8988T (cell line): ENCODE measurements at regions not wholly inside any gene's neighbourhood (a gene's known extent, or its start where the extent isn't known, plus 50 kb on each side); places are given as distances from the start of the nearest gene placed in this dataset.

ENCODE experiments used
- DNase-seq: peaks from one replicate; pipeline ENCODE4 v3.0.0; 2011

DNA sequence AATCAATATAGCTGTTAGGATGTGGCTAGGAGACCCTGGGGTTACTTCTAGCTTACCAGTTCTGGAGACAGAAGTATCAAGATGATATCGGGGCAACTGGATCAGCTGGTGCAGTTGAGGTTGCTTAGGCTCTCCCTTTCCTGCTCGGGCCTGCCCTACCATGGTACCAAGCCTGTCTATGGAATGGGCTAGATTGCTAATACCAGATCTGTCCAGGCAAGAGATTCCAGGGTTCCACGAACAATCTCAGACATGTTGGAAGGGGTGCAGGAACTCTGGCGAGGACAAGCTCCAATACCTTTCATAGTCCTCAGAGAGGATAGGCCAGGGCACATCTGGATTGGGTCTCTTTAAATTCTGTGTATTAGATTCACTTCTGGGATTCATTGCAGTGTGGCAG is 53.8 kb downstream of the ADM start:
- DNase-seq: no peak

DNA sequence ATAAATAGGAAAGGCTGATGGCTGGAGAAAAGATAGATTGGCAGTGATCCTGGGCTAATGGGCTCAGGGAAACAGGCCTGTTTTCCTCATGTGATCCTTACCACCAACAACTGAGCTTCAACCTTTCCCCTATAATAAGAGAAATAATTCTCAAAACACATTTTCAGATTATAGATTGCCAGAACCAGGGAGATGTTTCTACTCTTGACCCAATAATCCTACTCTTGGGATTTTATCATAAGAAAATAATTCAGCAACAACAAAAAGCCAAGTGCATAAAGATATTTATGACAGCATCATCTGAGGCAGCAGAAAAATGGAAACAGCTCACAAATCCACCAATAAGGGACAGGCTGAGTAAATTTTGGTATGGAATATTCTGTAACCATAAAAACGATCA is 54.3 kb downstream of the ADM start:
- no peak for DNase-seq

DNA sequence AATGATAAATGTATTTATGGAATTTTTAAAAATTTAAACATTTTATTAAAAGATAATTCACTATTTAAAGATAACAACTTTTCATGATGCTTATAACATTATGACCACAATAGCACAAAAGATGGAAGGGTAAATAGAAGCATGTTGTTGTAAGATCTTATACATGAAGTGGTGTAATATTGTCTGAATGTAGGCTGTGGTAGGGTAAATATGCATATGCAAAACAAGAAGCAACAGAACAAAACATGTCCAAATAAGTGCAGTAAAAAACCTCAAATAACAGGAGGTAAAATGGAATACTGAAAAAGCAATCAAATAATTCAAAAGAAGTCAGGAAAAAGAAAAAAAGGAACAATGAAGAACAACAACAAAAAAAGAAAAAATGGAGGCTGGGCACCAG is 56.0 kb downstream of the ADM start:
- DNase-seq: no peak

DNA sequence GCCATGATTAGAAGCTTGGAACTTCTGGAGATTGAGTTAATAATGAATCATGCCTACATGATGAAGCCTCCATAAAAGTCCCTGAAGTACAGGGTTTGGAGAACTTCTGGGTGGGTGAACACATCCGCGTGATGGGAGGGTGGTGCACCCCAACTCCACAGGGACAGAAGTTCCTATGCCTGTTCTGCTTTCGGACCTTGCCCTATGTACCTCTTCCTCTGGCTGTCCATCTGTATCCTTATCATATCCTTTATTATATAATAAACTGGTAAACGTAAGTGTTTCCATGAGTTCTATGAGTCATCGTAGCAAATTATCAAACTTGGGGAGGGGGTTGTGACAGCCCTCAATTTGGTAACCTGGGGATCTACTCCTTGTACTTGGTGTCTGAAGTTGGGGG is 60.2 kb downstream of the ADM start:
- DNase-seq: no peak

DNA sequence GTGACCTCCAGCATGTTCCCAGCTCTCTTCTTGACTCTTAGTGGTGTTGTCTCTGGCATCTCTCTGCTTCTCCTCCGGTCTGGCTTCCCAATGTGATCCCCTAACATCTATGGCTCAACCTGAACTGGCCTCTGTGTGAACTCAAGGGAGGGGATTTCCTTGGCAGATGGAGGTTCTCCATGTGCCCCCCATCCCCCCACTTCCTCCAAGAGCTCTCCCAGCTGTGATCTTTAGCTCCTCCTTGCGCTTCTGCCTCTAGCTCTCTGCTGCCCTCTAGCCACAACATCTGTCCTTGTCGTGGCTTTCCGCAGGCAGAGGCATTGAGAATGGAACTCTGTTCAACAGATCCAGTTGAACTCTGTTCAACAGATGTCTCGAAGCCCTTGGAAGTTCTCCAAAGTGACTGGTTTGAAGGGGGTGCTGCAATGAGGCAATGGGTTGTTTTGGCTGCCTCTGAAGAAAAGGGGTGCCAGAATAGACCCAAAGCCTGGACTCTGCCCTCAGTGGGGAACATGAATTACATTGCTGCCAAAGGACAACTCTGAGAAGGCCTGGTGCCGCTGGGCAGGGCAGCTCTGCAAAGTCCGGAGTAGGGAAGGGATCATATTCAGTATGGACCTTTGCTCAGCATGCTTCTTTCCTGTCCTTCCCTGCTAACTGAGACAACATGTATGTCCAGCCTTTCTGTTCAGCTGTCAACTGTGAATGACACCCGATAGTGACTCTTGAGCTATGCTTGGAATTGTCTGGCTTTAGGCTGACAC is 61.9 kb downstream of the ADM start:
- DNase-seq: peak; percentile 46

DNA sequence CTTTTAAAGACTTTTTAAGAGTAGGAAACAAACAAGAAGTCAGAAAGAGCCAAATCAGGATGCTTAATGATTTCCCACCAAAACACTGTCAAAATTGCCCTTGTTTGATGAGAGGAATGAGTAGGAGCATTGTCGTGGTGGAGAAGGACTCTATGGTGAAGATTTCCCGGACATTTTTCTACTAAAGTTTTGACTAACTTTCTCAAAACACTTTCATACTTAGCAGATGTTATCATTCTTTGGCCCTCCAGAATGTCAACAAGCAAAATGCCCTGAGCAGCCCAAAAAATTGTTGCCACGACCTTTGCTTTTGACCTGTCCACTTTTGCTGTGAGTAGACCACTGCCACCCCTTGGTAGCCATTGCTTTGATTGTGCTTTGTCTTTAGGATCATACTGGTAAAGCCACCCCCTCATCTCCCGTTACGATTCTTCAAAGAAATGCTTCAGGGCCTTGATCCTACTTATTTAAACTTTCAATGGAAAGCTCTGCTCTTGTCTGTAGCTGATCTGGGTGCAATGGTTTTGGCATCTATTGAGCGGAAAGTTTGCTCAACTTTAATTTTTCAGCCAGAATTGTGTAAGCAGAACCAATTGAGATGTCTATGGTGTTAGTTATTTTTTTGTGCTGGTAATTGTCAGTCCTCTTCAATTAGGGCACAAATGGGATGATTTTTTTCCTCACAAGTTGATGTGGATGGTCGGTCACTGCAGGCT is 67.2 kb downstream of the ADM start:
- no peak for DNase-seq

DNA sequence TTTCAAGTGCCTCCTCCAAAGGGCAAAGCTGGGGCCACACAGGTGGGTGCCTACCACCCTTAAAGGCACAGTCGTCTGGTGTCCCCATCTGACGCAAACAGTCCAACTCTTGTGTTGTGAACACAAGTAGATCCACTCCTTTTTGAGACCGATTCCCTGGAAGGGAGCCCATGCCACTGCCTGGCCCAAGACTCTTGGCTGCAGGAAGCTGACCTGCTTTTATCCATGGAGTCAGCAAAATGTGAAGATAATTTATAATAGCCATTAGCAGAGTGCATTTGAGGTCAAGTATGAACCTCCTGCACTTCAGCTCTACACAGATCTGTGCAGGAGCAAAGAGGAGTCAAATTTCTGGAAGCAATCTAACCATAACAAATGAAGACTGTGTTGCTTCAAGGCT is 68.5 kb downstream of the ADM start:
- DNase-seq: no peak

DNA sequence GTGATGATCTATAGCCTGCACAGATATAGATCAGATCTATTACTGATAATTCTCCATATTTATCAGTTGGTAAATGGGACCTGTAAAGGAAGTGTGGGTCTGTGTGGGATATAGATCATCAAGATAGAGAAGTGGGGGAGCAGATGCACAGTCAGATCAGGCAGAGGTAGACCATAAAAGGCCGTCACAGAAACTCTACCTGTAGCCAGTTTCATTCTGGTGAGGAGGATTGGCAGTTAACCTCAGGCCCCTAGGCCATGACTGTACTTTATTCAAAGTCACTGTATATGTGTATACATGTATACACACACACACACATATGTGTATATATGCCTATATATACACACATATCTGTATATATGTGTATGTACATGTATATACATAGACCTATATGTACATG is 69.1 kb downstream of the ADM start:
- no peak for DNase-seq

DNA sequence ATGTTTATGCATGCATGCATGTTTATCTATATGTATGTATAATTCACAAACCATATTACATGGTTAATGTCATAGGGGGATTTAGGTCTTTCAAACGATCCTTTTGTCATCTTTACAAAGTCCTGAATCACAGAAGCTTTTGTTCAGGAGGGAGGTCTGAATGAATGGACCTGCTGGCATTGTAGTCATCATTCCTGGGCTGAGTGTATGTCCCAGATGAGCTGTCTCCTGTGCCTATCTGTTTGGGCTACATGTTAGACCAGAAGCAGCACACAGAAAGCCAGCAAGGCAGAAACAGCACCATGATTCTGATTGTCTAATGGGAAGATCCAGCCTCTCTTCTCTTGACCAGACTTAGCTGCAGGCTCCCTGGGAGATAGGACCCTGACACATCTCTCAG is 69.5 kb downstream of the ADM start:
- no peak for DNase-seq

DNA sequence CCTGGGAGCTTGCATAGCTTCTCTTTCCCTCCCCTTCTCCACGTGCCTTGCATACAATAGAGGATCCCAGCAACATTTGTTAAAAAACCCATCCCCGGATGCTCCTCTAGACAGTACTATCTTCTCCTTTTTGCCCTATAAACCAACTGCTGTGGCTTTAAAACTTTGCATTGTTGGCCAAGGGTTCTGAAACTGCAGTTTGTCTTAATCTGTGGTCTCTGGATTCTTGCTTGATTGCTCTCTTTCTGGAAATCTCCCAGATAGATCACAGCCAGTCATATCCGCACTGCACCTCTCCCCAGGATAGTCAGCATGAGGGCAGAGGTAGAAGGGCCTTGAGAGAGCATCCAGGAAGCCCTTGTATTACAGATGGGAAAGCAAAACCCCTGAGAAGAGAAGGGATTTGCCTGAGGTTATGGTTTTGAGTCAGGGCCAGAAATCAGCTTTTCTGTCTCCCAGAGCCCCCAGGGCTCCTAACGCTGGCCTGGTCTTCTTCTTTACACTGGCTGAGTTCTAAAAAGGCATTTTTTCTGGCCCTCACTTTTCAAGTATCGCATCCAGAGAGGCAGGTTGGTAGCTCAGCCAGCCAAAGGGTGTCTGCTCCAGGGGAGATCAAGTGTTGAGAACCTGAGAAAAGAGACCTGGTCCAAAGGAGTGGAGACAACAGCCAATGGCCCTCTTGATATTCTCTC is 70.6 kb downstream of the ADM start:
- no peak for DNase-seq

DNA sequence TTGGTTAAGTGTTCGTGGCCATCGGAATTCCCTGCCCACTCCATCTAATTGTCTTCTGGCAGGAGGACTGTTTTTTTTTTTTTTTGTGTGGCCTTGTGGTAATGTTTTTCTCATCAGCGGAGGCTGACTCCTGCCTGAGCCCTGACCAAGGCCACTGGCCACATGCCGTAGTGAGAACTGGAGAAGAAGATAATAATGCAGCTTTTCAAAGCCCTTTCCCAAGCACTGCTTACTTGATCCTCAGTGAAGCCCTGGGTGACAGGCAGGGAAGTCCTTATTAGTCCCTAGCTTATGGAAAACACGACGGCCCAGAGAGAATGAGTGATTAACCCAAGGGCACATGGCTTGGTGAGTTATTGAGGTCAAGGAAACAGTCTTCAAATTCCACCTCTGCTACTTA is 71.2 kb downstream of the ADM start:
- no peak for DNase-seq

DNA sequence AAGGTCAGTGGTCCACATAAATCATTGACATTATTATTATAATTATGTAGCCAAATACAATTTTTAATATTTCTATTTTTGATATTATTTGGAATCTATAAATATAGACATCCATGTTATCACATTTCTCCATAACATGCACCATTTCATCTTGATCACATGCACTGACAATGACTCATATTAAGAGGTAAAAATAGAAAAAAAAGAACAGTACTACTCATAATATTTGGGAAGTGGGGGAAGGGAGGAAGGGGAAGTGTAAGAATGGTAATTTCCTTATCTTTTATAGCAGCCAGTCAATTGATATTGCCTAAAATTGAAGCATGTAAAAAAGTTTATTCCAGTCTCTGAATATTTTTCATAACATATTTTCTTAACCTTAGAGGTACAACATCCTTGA is 72.3 kb downstream of the ADM start:
- no peak for DNase-seq

DNA sequence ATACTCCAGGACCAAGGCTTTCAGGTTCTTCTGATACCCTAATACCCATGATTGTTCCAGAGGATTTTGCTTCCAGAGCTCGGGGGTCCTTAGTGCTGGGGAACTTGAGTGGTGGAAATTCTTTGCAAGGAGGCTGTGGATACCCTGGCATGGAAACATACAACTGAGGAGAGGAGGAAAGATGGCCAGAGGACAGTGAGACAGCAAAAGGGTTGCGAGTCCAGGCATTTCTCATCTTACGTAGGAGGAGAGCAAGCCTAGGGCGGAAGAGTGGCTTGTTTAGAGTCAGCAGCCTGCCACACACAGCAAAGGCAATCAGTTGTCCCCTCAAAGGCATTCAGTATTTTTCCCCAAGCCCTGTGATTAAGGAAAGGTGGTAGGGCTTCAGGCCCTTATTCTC is 73.5 kb downstream of the ADM start:
- DNase-seq: no peak

DNA sequence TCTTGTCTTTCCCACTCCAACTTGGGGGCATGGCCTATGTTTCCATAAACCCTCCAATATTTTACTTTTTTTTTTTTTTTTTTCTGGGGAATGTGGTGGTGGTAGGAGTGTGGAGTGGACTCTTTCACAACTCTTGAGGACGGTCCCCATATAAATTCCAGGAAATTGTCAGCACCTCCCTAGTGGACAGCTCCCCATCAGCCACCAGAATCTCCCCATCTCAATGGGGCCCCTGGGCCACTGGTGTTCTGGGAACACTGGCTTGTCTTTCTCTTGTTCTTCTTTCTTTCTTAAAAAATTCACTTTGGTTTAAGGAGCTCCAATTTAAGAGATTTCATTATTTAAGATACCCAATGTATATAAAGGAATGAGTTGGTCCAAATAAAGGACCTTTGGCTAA is 74.1 kb downstream of the ADM start:
- DNase-seq: no peak

DNA sequence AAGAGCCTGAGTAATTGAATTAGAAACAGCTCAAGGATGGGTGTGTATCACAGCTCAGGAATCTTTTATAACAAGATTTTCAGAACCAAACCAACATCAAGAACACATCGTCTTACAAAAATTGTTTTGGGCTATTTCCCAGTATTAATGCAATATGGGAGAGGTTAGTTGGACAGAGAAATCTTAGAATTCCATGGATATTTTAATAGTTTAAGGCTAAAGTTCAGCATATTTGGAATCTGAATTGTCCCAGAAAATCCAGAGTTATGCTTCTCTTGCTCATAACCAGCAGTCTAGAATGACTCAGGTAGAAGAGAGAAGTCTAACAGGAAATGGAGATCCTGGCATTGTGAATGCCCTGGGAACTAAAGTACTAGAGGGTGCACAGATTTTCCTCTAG is 74.6 kb downstream of the ADM start:
- DNase-seq: no peak

DNA sequence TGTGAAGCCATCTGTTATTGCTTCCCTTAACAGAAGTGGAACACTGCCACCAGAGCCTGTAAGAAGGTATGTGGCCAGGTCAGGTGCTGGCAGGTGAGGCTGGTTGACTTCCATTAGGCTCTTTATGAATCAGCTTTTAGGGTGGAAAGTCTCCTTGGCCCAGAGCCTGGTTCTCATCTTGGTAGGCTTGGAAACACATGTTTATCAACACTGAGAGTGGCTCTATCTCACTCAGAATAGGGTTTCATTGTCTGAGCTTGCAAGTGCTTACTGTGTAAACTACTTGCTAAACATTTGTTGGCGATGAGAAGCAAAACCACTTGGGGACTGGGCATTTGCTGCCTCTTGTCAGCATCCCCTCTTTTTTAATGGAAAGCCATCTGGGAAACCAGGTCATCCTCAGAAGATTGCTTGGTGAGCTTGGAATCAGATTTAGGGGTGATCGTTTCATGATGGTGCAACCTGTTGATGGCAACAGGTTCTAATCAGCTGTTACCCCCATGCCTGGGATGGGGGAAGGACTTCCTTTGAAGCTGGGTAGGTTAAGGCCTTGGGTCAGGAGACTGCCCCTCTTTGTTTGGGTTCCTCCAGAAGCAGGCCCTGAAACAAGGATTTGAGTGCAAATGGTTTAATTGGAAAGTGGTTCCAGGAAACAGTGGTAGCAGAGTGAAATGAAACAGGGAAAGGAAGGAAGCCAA is 75.0 kb upstream of the AMPD3 start:
- no peak for DNase-seq

DNA sequence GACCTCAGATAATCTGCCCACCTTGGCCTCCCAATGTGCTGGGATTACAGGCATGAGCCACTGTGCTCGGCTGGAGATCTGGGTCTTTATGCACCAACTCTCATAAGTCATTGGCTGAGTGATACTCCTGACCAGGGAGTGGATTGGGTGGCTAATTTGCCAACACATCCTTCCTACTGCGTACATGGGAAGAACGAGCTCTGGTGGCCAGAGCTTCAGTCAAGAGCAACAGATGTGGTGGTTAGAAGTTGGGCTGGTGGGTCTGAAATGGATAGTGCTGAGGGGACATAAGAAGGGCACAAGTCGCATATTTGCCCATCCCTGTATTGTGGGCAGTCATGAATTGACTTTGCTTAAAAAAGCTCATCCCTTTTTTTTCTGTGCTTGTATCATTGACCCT is 74.1 kb upstream of the AMPD3 start:
- no peak for DNase-seq

DNA sequence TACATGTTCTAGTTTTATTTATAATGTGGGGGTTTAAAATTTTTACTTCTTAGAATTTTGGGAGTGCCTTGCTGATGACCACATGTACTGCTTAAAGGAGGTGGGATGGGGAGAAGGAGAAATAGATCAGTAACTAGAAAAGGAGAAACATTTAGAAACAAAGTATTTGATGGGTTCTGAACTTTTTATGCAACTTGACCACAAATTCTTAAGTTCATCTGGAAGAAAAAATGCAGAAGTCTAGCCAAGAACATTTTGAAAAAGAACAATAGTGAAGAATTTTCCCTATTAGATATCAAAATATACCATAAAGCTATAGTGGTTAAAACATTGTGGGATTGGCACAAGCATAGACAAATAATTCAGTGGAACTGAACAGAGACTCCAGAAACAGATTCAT is 73.3 kb upstream of the AMPD3 start:
- DNase-seq: no peak

DNA sequence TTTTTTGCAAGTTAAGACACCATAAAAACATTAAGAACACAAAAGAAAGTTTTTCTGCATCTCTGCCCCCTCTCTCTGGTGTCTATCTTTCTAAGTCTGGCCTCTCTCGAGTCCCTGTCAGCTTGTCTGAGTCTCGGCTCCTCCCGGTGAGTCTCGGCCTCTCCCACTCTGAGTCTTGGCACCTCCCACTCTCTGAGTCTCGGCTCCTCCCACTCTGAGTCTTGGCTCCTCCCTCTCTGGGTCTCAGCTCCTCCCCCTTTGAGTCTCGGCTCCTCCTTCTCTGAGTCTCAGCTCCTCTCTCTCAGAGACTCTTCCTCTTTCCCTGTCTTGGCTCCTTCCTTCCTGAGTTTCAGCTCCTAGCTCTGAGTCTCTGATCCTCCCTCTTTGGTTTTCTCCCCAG is 72.5 kb upstream of the AMPD3 start:
- DNase-seq: peak; percentile 34

DNA sequence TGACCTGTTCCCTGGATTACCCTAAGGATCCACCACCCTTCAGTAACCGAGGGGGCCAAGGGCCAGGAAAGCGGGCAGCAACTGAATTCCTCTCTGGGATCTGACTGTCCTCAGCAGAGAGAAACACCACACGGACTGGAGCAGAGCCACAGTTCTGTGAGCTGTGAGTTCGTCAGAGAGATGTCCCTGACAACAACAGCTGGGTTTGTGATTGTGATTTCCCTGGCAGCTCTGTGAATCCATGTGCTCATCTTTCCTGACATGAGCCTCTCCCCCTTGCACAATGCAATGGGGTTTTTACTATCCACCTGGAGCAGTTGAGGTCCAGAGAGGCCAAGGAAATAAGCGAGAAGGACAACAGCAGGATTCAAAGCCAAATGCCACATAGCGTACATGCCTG is 69.4 kb upstream of the AMPD3 start:
- no peak for DNase-seq

DNA sequence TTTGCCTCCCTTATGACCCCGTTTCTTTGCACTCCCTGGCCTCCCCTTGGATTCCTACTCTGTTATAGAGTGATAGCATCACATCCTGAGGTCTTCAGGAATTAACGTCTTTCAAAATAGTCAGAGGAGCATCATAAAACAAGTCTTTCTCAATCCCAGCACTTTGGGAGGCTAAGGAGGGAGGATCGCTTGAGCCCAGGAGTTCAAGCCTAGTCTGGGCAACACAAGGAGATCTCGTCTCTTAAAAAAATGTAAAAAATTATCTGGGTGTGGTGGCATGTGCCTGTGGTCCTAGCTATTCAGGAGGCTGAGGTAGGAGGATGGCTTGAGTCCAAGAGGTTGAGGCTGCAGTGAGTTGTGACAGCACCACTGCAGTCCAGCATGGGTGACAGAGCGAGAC is 68.7 kb upstream of the AMPD3 start:
- DNase-seq: no peak

DNA sequence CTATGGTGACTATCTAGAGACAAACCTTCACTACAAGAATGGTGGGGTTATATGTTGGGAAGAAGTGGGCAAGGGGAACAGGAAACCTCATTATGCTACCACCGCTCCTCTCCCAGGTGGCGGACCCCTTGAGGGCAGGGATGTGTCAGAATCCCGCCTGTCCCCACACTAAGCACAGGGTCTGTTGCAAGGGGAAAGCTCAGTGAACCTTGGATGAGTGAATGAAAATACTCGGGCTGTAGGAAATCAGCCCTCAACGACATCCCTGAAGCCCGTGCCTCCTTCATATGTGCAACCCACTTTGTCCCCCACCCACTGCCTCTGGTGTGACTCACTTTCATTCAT is 68.2 kb upstream of the AMPD3 start:
- DNase-seq: no peak

DNA sequence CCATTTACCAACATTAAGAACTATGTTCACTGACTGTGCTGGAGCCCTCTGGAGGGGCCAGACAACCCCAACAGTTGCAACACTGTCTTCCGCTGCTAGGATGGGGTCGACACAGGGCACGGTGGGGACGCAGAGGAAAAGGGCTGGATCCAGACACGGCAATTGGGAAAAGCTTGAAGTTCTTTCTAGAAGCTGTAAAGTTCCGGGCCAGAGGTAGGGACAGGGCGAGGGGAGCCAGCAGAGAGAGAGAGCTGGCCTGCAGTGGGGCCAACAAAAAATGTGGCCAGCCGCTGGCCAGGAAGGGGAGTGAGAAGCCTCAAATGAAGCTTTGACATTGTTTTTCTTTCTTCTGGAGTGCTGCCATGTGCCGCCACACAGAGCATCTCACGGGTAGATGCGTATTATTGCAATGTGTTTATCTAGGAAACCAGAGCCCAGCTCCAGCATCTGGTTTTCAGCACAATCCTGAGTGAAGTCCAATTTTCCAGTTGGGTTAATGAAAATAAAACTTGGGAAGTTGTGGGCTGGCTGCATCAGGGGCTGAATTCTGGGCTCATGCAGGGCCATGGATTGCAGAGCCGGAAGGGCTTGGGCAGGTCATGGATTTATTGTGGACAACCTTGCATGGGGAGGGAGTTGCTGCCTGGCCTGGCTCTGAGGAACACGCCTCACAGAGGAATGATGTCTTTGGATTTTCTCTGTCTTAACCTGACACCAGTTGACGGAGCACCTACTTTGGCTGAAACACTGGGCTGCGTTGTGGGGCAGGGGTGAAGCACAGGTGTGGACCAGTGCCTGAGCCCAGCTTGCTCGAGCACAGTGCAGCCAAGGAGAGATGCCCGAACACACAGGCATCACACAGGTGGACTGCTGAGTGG is 67.6 kb upstream of the AMPD3 start:
- no peak for DNase-seq
